NCI-H460 (cell line): ENCODE measurements at regions not wholly inside any gene's neighbourhood (a gene's known extent, or its start where the extent isn't known, plus 50 kb on each side); places are given as distances from the start of the nearest gene placed in this dataset.

Experiments used
- DNase-seq: peaks from one replicate; pipeline ENCODE4 v3.0.0-alpha.2; 2016; ENCODE audit warnings: low read depth; ENCODE audit errors: extremely low read depth

- DNase-seq, result no peak
These were observed 232.2 kb downstream of the C12orf50 start for GRCh38 chr12:87796961-87797516.

- DNase-seq, result no peak
These were observed 233.6 kb downstream of the C12orf50 start for GRCh38 chr12:87795555-87795954.

- DNase-seq, result no peak
These were observed 234.3 kb downstream of the C12orf50 start for GRCh38 chr12:87794854-87795253.

- no peak for DNase-seq
These were observed 236.1 kb downstream of the C12orf50 start for GRCh38 chr12:87793131-87793530.

GRCh38 chr12:87784350-87784749, 244.9 kb downstream of the C12orf50 start:
- no peak for DNase-seq

GRCh38 chr12:87783467-87783866, 245.7 kb downstream of the C12orf50 start:
- DNase-seq, result no peak

GRCh38 chr12:87782838-87783237, 246.4 kb downstream of the C12orf50 start:
- DNase-seq, result no peak

- DNase-seq, result no peak
These were observed 249.2 kb downstream of the C12orf50 start for GRCh38 chr12:87779858-87780498.

GRCh38 chr12:87779016-87779415, 250.2 kb downstream of the C12orf50 start:
- DNase-seq, result no peak

GRCh38 chr12:87778065-87778464, 251.1 kb downstream of the C12orf50 start:
- DNase-seq, result no peak

- no peak for DNase-seq
These were observed 253.4 kb downstream of the C12orf50 start for GRCh38 chr12:87775784-87776183.

- no peak for DNase-seq
These were observed 254.2 kb downstream of the C12orf50 start for GRCh38 chr12:87775051-87775450.

GRCh38 chr12:87772401-87772800, 256.8 kb downstream of the C12orf50 start:
- DNase-seq, result no peak

GRCh38 chr12:87768501-87769287, 260.5 kb downstream of the C12orf50 start:
- no peak for DNase-seq

GRCh38 chr12:87766044-87766443, 263.2 kb downstream of the C12orf50 start:
- no peak for DNase-seq

GRCh38 chr12:87760943-87761342, 268.3 kb downstream of the C12orf50 start:
- DNase-seq, result no peak

GRCh38 chr12:87758271-87758670, 270.9 kb downstream of the C12orf50 start:
- DNase-seq, result no peak

- no peak for DNase-seq
These were observed 272.5 kb downstream of the C12orf50 start for GRCh38 chr12:87756721-87757120.

GRCh38 chr12:87756111-87756510, 273.1 kb downstream of the C12orf50 start:
- DNase-seq, result no peak

- no peak for DNase-seq
These were observed 300.1 kb downstream of the C12orf50 start for GRCh38 chr12:87728931-87729593.

- DNase-seq, result no peak
These were observed 308.2 kb downstream of the C12orf50 start for GRCh38 chr12:87720967-87721366.
